ENCODE measurements at regions not wholly inside any gene's neighbourhood (a gene's known extent, or its start where the extent isn't known, plus 50 kb on each side); places are given as distances from the start of the nearest gene placed in this dataset.

- TF ChIP-seq CTCF (conservative IDR thresholded peaks at IDR 0.05; ENCODE audit: low read depth in 2 of 2): no peak
- TF ChIP-seq EZH2phosphoT487 (IDR thresholded peaks at IDR 0.05; ENCODE audit: unreplicated experiment): no peak
Measured at GRCh38 chr5:142527234-142527633, 158.7 kb downstream of the FGF1 start.
